ENCODE measurements at regions not wholly inside any gene's neighbourhood (a gene's known extent, or its start where the extent isn't known, plus 50 kb on each side); places are given as distances from the start of the nearest gene placed in this dataset.

GRCh38 chr4:18626366-18626765, 604.8 kb upstream of the LCORL start:
- Histone ChIP-seq H3K27me3 (ENCODE audit: insufficient read depth, low read length) (no peaks in the 10 kb centered on the region), H4K20me1 (ENCODE audit: control insufficient read depth, insufficient read depth, insufficient read length) (no peaks in the 10 kb centered on the region), H3K4me1 (ENCODE audit: insufficient read depth, low read length) (peaks cover 5% of the 10 kb centered on the region; the same call in 1 of the 2 replicates), H2AFZ (ENCODE audit: low read length) (no peak overlapping the region), H3K4me2 (ENCODE audit: insufficient read depth, insufficient read length, low read length) (no peak overlapping the region), H3K27ac (ENCODE audit: insufficient read length, low read depth, low read length) (no peak overlapping the region), H4K8ac (replicated peaks; ENCODE audit: insufficient read length, low read depth, low read length) (no peak overlapping the region), H4K5ac (ENCODE audit: insufficient read length, low read depth, low read length) (no peak overlapping the region), H3K9ac (ENCODE audit: extremely low read depth, insufficient read length, low read length) (no peak overlapping the region), H3K4ac (ENCODE audit: low read depth, low read length) (no peak overlapping the region), H2BK120ac (ENCODE audit: low read depth, low read length, poor library complexity, severe bottlenecking) (no peak overlapping the region), H3K79me1 (ENCODE audit: insufficient read depth, low read depth, low read length, poor library complexity, severe bottlenecking) (no peaks in the 10 kb centered on the region), H3T11ph (ENCODE audit: low read length) (no peak overlapping the region), H3K79me2 (ENCODE audit: insufficient read depth, low read length) (no peaks in the 10 kb centered on the region), H3K23ac (ENCODE audit: insufficient read length, low read depth, low read length) (no peak overlapping the region), H3K23me2 (ENCODE audit: insufficient read length, low read depth, low read length, poor library complexity, severe bottlenecking) (no peaks in the 10 kb centered on the region), H3K56ac (ENCODE audit: insufficient read length, low read depth, low read length) (no peak overlapping the region), H3K18ac (ENCODE audit: insufficient read length, low read depth, low read length) (no peak overlapping the region), H2BK12ac (ENCODE audit: insufficient read length, low read depth, low read length) (no peak overlapping the region), H2AK5ac (ENCODE audit: insufficient read length, low read length) (no peak overlapping the region), H3K14ac (ENCODE audit: insufficient read depth, low read length) (no peak overlapping the region), H3K9me3 (ENCODE audit: control insufficient read depth, low read depth, low read length) (peaks cover 5% of the 10 kb centered on the region), H2BK20ac (ENCODE audit: low read depth, low read length, poor library complexity, severe bottlenecking) (no peak overlapping the region), H2BK15ac (ENCODE audit: low read depth, low read length) (no peak overlapping the region), H4K91ac (ENCODE audit: insufficient read length, low read depth, low read length) (no peak overlapping the region), H2BK5ac (ENCODE audit: insufficient read length, low read length) (no peak overlapping the region)
- Mint-ChIP-seq H3K4me1 (peaks cover 6 to 7% of the 10 kb centered on the region in 2 experiments), H3K27ac (no peak overlapping the region), H3K4me3 (no peak overlapping the region), H3K27me3 (ENCODE audit: low read depth) (no peaks in the 10 kb centered on the region), H3K36me3 (ENCODE audit: insufficient read depth in 1 of 3, low read depth in 3 of 3) (peaks cover 5 to 8% (median 6%) of the 10 kb centered on the region in 3 experiments), H3K9me3 (peaks cover 5 to 8% of the 10 kb centered on the region in 2 experiments)
- no peak for DNase-seq
- TF ChIP-seq CTCF (conservative IDR thresholded peaks at IDR 0.05) = no peak
